22Rv1 (cell line): ENCODE measurements at regions not wholly inside any gene's neighbourhood (a gene's known extent, or its start where the extent isn't known, plus 50 kb on each side); places are given as distances from the start of the nearest gene placed in this dataset.

Source experiments
- CTCF ChIP-seq: fragments of 450-650 bp; IDR thresholded peaks from 2 replicates; pipeline ENCODE4 v1.5.1; 2017; ENCODE audit warnings: mild to moderate bottlenecking
- ZFX ChIP-seq: fragments of 450-650 bp; IDR thresholded peaks from 2 replicates; pipeline ENCODE4 v1.6.1; 2017; ENCODE audit warnings: antibody characterized with exemption, borderline replicate concordance

- TF ChIP-seq CTCF: no peak
- no peak for TF ChIP-seq ZFX
These were observed 304.9 kb upstream of the PTGER4 start for GRCh38 chr5:40374853-40375252.
